K562 (cell line): ENCODE measurements at regions not wholly inside any gene's neighbourhood (a gene's known extent, or its start where the extent isn't known, plus 50 kb on each side); places are given as distances from the start of the nearest gene placed in this dataset.

Experiments used
- ATAC-seq: fragments of 200-7000 bp; cut with Tn5 transposase; 3 replicates; pipeline ENCODE4 v1.9.1; 2020; ENCODE audit warnings: moderate library complexity
- BruUV-seq: library from RNA; stranded (reverse); fragments of 400-500 nt; replicated peaks from 2 replicates; lab custom pipeline; 2021; lab: Mats Ljungman, UMichigan
- CTCF ChIA-PET: fragments of 300-600 bp; formaldehyde crosslinking; extraction: SDS; loops from one replicate; lab custom pipeline; 2021; ENCODE audit warnings: low intra/inter-chr PET ratio; lab: Yijun Ruan, JAX
- POLR2A ChIA-PET: fragments of 300-600, 350-650 bp; sonication (Branson Sonifier 250); formaldehyde crosslinking; extraction: SDS; loops from one replicate; lab custom pipeline; 2021; ENCODE audit warnings: antibody characterized with exemption, inconsistent platforms; lab: Yijun Ruan, JAX
- DNase-seq, 4 experiments: peaks; one replicate each; pipeline versions ENCODE4 v3.0.0 to v3.0.0-alpha.2; 2011 to 2018; ENCODE audit warnings: low spot score in 3 of 4, mixed read lengths in 3 of 4; ENCODE audit errors: extremely low read depth in 1 of 4
- FAIRE-seq: peaks from 2 replicates; lab custom pipeline; 2011; peaks lifted over from hg19 to GRCh38; lab: Jason Lieb, UNC
- H2AFZ ChIP-seq: 2 replicates; pipeline ENCODE4 v1.6.0; 2011; ENCODE audit warnings: low read depth, low read length, control low read depth, inconsistent platforms
- H3K27ac ChIP-seq: fragments of 200-600 bp; 3 replicates; pipeline ENCODE4 v1.8.0; 2011; ENCODE audit warnings: low read depth, mild to moderate bottlenecking, control low read depth, inconsistent platforms, low read length, moderate library complexity, mixed read lengths; ENCODE audit errors: extremely low read depth
- H3K27me3 ChIP-seq, 2 experiments: fragments of 300-600 bp in 1 of 2; 2 replicates in 1 of 2; 3 replicates in 1 of 2; pipeline versions ENCODE4 v1.6.0 to v1.8.0; 2011; ENCODE audit warnings: inconsistent platforms in 2 of 2, low read length in 2 of 2, mild to moderate bottlenecking in 1 of 2, mixed read lengths in 1 of 2, moderate library complexity in 1 of 2; ENCODE audit not compliant: control insufficient read depth in 2 of 2, insufficient read depth in 2 of 2
- H3K36me3 ChIP-seq: fragments of 300-600 bp; 3 replicates; pipeline ENCODE4 v1.8.0; 2011; ENCODE audit warnings: mild to moderate bottlenecking, low read length, inconsistent platforms; ENCODE audit not compliant: control insufficient read depth, insufficient read depth
- H3K4me1 ChIP-seq, 2 experiments: fragments of 200-600 bp in 1 of 2; replicated peaks in 1 of 2; 2 replicates in 1 of 2; 3 replicates in 1 of 2; pipeline versions ENCODE4 v1.5.1 to v1.8.0; 2011; ENCODE audit warnings: inconsistent platforms in 2 of 2, low read length in 2 of 2, mild to moderate bottlenecking in 1 of 2, mixed read lengths in 1 of 2, moderate library complexity in 1 of 2; ENCODE audit not compliant: control insufficient read depth in 2 of 2, insufficient read depth in 2 of 2
- H3K4me2 ChIP-seq: 2 replicates; pipeline ENCODE4 v1.6.1; 2011; ENCODE audit warnings: low read length, control low read depth, inconsistent platforms, mixed read lengths; ENCODE audit not compliant: insufficient read depth
- H3K4me3 ChIP-seq: fragments of 200-600 bp; sonication (generic), shearing (Covaris generic); 2 replicates; pipeline ENCODE4 v1.5.1; 2016; ENCODE audit warnings: control low read depth, inconsistent platforms
- H3K79me2 ChIP-seq: fragments of 200-600 bp; 3 replicates; pipeline ENCODE4 v1.8.0; 2011; ENCODE audit warnings: low read length, inconsistent platforms; ENCODE audit not compliant: control insufficient read depth, insufficient read depth
- H3K9ac ChIP-seq, 2 experiments: 2 replicates each; pipeline versions ENCODE4 v1.6.0 to v1.6.1; 2011; ENCODE audit warnings: low read depth in 2 of 2, low read length in 2 of 2, control low read depth in 1 of 2, inconsistent platforms in 1 of 2, mild to moderate bottlenecking in 1 of 2, mixed read lengths in 1 of 2; ENCODE audit not compliant: insufficient read depth in 1 of 2
- H3K9me1 ChIP-seq: one replicate; pipeline ENCODE4 v1.6.0; 2011; ENCODE audit warnings: inconsistent platforms, mild to moderate bottlenecking, low read length, moderate library complexity; ENCODE audit not compliant: control insufficient read depth, insufficient read depth
- H3K9me3 ChIP-seq: replicated peaks from 2 replicates; pipeline ENCODE4 v1.5.1; 2011; ENCODE audit warnings: low read depth, low read length, inconsistent platforms; ENCODE audit not compliant: control insufficient read depth, insufficient read depth
- H4K20me1 ChIP-seq: replicated peaks from 2 replicates; pipeline ENCODE4 v1.6.1; 2011; ENCODE audit warnings: low read length, inconsistent platforms, mixed read lengths; ENCODE audit not compliant: control insufficient read depth, insufficient read depth
- ARNT ChIP-seq, 2 experiments: fragments of 450-650 bp; IDR thresholded peaks; 2 replicates each; pipeline ENCODE4 v1.6.1; 2016; ENCODE audit warnings: mild to moderate bottlenecking in 1 of 2
- CBFA2T3 ChIP-seq: fragments of 450-650 bp; IDR thresholded peaks from 2 replicates; pipeline ENCODE4 v1.6.1; 2017
- CHD1 ChIP-seq: fragments of 200-600 bp; sonication (generic); IDR thresholded peaks from one replicate; pipeline ENCODE4 v1.6.1; 2012; ENCODE audit warnings: mild to moderate bottlenecking, moderate library complexity, low read length, inconsistent platforms
- CHD4 ChIP-seq: fragments of 200-600 bp; sonication (generic); IDR thresholded peaks from 3 replicates; pipeline ENCODE4 v1.6.1; 2012; ENCODE audit warnings: low read depth, mild to moderate bottlenecking, mixed read lengths, low read length, inconsistent platforms; ENCODE audit not compliant: insufficient read depth, insufficient replicate concordance, poor library complexity, severe bottlenecking
- CXXC5 ChIP-seq: fragments of 250-450 bp; sonication (Bioruptor Pico); IDR thresholded peaks from 2 replicates; pipeline ENCODE4 v1.8.0; 2022; ENCODE audit warnings: inconsistent platforms, mild to moderate bottlenecking, moderate library complexity
- ETV6 ChIP-seq, 3 experiments: fragments of 150-350 bp in 1 of 3; sonication (generic) in 1 of 3; formaldehyde crosslinking in 1 of 3; IDR thresholded peaks; 2 replicates each; pipeline versions ENCODE4 v1.6.1 to v1.8.0; 2014 to 2022; ENCODE audit warnings: borderline replicate concordance in 2 of 3, low read depth in 2 of 3, antibody characterized with exemption in 1 of 3, low read length in 1 of 3, mild to moderate bottlenecking in 1 of 3, missing genetic modification reagents in 1 of 3
- HNRNPUL1 ChIP-seq: fragments of 200-400 bp; formaldehyde crosslinking; IDR thresholded peaks from 2 replicates; pipeline ENCODE4 v1.6.1; 2017; ENCODE audit warnings: low read length
- MCM5 ChIP-seq: fragments of 450-650 bp; IDR thresholded peaks from 2 replicates; pipeline ENCODE4 v1.6.1; 2016; ENCODE audit warnings: low read depth
- MIER1 ChIP-seq: fragments of 450-650 bp; IDR thresholded peaks from 2 replicates; pipeline ENCODE4 v1.6.1; 2016; ENCODE audit warnings: antibody characterized with exemption, mild to moderate bottlenecking, low read depth
- OTX1 ChIP-seq: fragments of 450-650 bp; formaldehyde crosslinking; IDR thresholded peaks from 2 replicates; pipeline ENCODE4 v1.4.0; 2022; ENCODE audit warnings: mild to moderate bottlenecking
- ZFP1 ChIP-seq: fragments of 450-650 bp; formaldehyde crosslinking; IDR thresholded peaks from 2 replicates; pipeline ENCODE4 v1.4.0; 2020; ENCODE audit warnings: mild to moderate bottlenecking, mixed read lengths
- ZNF184 ChIP-seq: sonication (generic); formaldehyde crosslinking; IDR thresholded peaks from 2 replicates; pipeline ENCODE4 v1.5.0; 2020; ENCODE audit warnings: missing genetic modification reagents
- ZNF347 ChIP-seq: fragments of 450-650 bp; formaldehyde crosslinking; IDR thresholded peaks from 2 replicates; pipeline ENCODE4 v1.4.0; 2020; ENCODE audit warnings: low read depth, mild to moderate bottlenecking, moderate library complexity
- ZNF79 ChIP-seq: fragments of 250-450 bp; sonication (Bioruptor Pico); IDR thresholded peaks from 2 replicates; pipeline ENCODE4 v1.4.0; 2020; ENCODE audit warnings: low read depth, mild to moderate bottlenecking, moderate library complexity
- WGBS: fragments of 100-300 bp; shearing (Covaris generic); methylation state at CpG from one replicate; pipeline ENCODE4 v1.1.6; 2016; ENCODE audit warnings: low coverage, mixed read lengths; ENCODE audit not compliant: insufficient coverage; ENCODE audit errors: missing lambda C conversion rate; 5-methylcytosine and 5-hydroxymethylcytosine counted together
- in situ Hi-C: fragments of 300-500 bp; cut with MboI; formaldehyde crosslinking; loops from 4 replicates; pipeline ENCODE4 v1.15.0; 2018; ENCODE audit warnings: inconsistent platforms, mixed read lengths
- intact Hi-C: fragments of 100-400 bp; cut with micrococcal nuclease; formaldehyde crosslinking; loops from 2 replicates; pipeline ENCODE4 v1.14.2; 2022
- TF ChIP-seq, protein P1 (sequence below): IDR thresholded peaks from 3 replicates; pipeline ENCODE4 v1.6.1; 2011; ENCODE audit warnings: borderline replicate concordance, mild to moderate bottlenecking; ENCODE audit not compliant: insufficient read length, insufficient read depth
- TF ChIP-seq, protein P2 (sequence below): IDR thresholded peaks from 2 replicates; pipeline ENCODE4 v1.6.1; 2011; ENCODE audit warnings: borderline replicate concordance, low read depth, mild to moderate bottlenecking, moderate library complexity, low read length; ENCODE audit not compliant: insufficient read depth, poor library complexity, severe bottlenecking
- TF ChIP-seq, protein P3 (sequence below): sonication (generic); formaldehyde crosslinking; IDR thresholded peaks from 2 replicates; pipeline ENCODE4 v1.8.0; 2022; ENCODE audit warnings: mild to moderate bottlenecking, low read depth, missing genetic modification reagents

DNA sequence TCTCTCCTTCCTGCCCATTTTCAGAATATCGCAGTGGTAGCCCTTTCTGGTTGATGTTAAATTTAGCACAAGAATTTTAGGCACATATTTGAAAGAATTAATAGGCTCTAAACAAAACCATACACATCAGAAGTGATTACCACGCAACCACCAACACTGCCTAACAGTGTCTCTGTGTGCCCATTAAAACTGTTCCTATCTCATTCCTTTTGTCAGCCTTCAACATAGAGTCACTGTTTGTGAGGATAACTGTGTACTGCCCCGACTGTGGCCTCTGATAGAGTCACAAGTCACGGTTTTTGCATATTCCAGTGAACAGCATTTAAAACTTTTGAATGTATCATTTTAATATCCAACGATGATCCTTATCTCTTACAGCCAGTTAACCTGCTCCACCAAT lies 116.8 kb upstream of the TNFAIP3 start:
- Histone ChIP-seq H3K27me3 (peaks cover 6 to 12% of the 10 kb centered on the region in 2 experiments; a peak in 4 of 5 replicates), H3K4me3 (no peak overlapping the region), H3K4me2 (no peak overlapping the region), H3K27ac (no peak overlapping the region), H2AFZ (peak overlapping the region; percentile 57; the same call in 1 of the 2 replicates), H4K20me1 (no peaks in the 10 kb centered on the region), H3K36me3 (no peaks in the 10 kb centered on the region), H3K4me1 (no peaks in the 10 kb centered on the region; a peak in 2 of 5 replicates), H3K9me1 (no peaks in the 10 kb centered on the region), H3K9ac (no peak overlapping the region), H3K79me2 (no peaks in the 10 kb centered on the region), H3K9me3 (no peaks in the 10 kb centered on the region)
- in situ Hi-C loops: no loop called here
- ATAC-seq (peak; percentile 63), DNase-seq (no peak), FAIRE-seq (peak; percentile 37)
- no peak for TF ChIP-seq ZFP1
- TF ChIP-seq CBFA2T3: 0 out of 2 replicates have a peak, but pooled peaks have one; percentile 13
- TF ChIP-seq OTX1: no peak
- no peak for TF ChIP-seq CHD1
- TF ChIP-seq, protein P1, sequence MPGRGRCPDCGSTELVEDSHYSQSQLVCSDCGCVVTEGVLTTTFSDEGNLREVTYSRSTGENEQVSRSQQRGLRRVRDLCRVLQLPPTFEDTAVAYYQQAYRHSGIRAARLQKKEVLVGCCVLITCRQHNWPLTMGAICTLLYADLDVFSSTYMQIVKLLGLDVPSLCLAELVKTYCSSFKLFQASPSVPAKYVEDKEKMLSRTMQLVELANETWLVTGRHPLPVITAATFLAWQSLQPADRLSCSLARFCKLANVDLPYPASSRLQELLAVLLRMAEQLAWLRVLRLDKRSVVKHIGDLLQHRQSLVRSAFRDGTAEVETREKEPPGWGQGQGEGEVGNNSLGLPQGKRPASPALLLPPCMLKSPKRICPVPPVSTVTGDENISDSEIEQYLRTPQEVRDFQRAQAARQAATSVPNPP: no peak
- no peak for TF ChIP-seq ZNF184 (CRISPR knock-in tag)
- TF ChIP-seq ARNT (IDR thresholded peaks at IDR 0.05): no peak
- no peak for TF ChIP-seq CXXC5 (CRISPR knock-in tag)
- no peak for TF ChIP-seq MCM5
- TF ChIP-seq MIER1: no peak
- no peak for TF ChIP-seq ETV6 (IDR thresholded peaks at IDR 0.05; ENCODE audit: borderline replicate concordance in 1 of 2, low read depth in 2 of 2, low read length in 1 of 2)
- no peak for TF ChIP-seq ETV6 (CRISPR knock-in tag; IDR thresholded peaks at IDR 0.05; ENCODE audit: borderline replicate concordance)
- no peak for TF ChIP-seq HNRNPUL1
- no peak for TF ChIP-seq CHD4
- TF ChIP-seq, protein P2, sequence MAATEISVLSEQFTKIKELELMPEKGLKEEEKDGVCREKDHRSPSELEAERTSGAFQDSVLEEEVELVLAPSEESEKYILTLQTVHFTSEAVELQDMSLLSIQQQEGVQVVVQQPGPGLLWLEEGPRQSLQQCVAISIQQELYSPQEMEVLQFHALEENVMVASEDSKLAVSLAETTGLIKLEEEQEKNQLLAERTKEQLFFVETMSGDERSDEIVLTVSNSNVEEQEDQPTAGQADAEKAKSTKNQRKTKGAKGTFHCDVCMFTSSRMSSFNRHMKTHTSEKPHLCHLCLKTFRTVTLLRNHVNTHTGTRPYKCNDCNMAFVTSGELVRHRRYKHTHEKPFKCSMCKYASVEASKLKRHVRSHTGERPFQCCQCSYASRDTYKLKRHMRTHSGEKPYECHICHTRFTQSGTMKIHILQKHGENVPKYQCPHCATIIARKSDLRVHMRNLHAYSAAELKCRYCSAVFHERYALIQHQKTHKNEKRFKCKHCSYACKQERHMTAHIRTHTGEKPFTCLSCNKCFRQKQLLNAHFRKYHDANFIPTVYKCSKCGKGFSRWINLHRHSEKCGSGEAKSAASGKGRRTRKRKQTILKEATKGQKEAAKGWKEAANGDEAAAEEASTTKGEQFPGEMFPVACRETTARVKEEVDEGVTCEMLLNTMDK: no peak
- peak; percentile 55; the same call in 1 of the 2 replicates for TF ChIP-seq ZNF79 (CRISPR knock-in tag)
- TF ChIP-seq, protein P3, sequence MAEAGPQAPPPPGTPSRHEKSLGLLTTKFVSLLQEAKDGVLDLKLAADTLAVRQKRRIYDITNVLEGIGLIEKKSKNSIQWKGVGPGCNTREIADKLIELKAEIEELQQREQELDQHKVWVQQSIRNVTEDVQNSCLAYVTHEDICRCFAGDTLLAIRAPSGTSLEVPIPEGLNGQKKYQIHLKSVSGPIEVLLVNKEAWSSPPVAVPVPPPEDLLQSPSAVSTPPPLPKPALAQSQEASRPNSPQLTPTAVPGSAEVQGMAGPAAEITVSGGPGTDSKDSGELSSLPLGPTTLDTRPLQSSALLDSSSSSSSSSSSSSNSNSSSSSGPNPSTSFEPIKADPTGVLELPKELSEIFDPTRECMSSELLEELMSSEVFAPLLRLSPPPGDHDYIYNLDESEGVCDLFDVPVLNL (CRISPR knock-in tag): no peak
- no peak for TF ChIP-seq ZNF347 (CRISPR knock-in tag)
- ChIA-PET POLR2A (interaction anchor here (1.1 to 2.5 kb wide), 3 partner anchors 9 to 16 kb away, joined by 3 to 8 read pairs (median 3); no protein-coding TSS in a partner anchor), CTCF (no interaction called here)
- no TSS peak for BruUV-seq
- intact Hi-C loops: no loop called here
- 19% methylated on average over 5 of the region's 5 CpGs for WGBS
